Esophagus squamous epithelium (tissue), 5 donors: ENCODE measurements at regions not wholly inside any gene's neighbourhood (a gene's known extent, or its start where the extent isn't known, plus 50 kb on each side); places are given as distances from the start of the nearest gene placed in this dataset.

Source experiments
- DNase-seq: peaks from one replicate; lab custom pipeline; 2025; lab: John Stamatoyannopoulos, UW
- H3K27ac ChIP-seq, 4 donors: fragments of 200-600 bp; sonication (generic); one replicate each; pipeline ENCODE4 v1.5.1; 2016 to 2019; ENCODE audit warnings: mild to moderate bottlenecking in 1 of 4
- H3K27me3 ChIP-seq, 4 donors: fragments of 200-600 bp; sonication (generic); 1 replicate in 3 of 4; 2 replicates in 1 of 4; pipeline versions ENCODE4 v1.5.1 to v1.6.0; 2017 to 2021; ENCODE audit warnings: antibody characterized with exemption in 1 of 4
- H3K36me3 ChIP-seq, 3 donors: fragments of 200-600 bp; sonication (generic); one replicate each; pipeline ENCODE4 v1.5.1; 2016 to 2019
- H3K4me1 ChIP-seq, 3 donors: fragments of 200-600 bp; sonication (generic); one replicate each; pipeline ENCODE4 v1.5.1; 2017 to 2019
- H3K4me3 ChIP-seq, 4 donors: fragments of 200-600 bp; sonication (generic); 1 replicate in 3 of 4; 2 replicates in 1 of 4; pipeline ENCODE4 v1.5.1; 2016 to 2019; ENCODE audit warnings: mild to moderate bottlenecking in 2 of 4, moderate library complexity in 1 of 4
- H3K9me3 ChIP-seq, 3 donors: fragments of 200-600 bp; sonication (generic); one replicate each; pipeline ENCODE4 v1.5.1; 2016 to 2019
- POLR2A ChIP-seq, 4 donors: fragments of 450-650 bp; IDR thresholded peaks; one replicate each; pipeline ENCODE4 v1.6.1; 2017; ENCODE audit warnings: antibody characterized with exemption in 4 of 4, mild to moderate bottlenecking in 4 of 4, moderate library complexity in 3 of 4
- WGBS, 2 donors: methylation state at CpG; one replicate each; pipeline ENCODE4 v1.1.5; 2018; 5-methylcytosine and 5-hydroxymethylcytosine counted together
- intact Hi-C: fragments of 100-400 bp; cut with DNase I; formaldehyde crosslinking; loops from one replicate; pipeline ENCODE4 v1.15.0; 2022
- TF ChIP-seq, protein P1 (sequence below), 6 experiments: fragments of 450-650 bp in 4 of 6; fragments of 200-600 bp in 2 of 6; sonication (generic) in 2 of 6; IDR thresholded peaks; one replicate each; pipeline ENCODE4 v1.5.1; 2016 to 2019; ENCODE audit warnings: antibody characterized with exemption in 6 of 6, mild to moderate bottlenecking in 4 of 6, moderate library complexity in 4 of 6
- donor health status: DM: yes; HTN: yes; CAD: no.

DNA sequence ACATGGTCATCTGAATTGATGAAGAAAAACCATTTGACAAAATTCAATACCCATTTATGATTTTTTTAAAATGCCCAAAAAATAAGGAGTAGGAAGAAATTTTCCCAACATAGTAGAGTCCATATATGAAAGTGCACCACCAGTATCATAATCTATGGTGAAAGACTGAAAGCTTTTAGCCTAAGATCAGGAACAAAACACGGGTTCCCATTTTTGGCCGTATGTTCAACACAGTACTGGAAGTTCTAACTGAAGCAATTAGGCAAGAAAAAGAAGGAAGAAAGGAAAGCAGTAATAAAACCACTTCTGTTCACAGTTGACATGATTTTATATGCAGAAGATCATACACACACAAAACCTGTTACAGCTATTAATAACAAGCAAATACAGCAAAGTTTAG, 227.8 kb upstream of the RAB4A start:
- no peak for TF ChIP-seq POLR2A (IDR thresholded peaks at IDR 0.05)
- WGBS, 2 donors = 65 to 68% methylated on average over 2 of the region's 2 CpGs
- DNase-seq = no peak

DNA sequence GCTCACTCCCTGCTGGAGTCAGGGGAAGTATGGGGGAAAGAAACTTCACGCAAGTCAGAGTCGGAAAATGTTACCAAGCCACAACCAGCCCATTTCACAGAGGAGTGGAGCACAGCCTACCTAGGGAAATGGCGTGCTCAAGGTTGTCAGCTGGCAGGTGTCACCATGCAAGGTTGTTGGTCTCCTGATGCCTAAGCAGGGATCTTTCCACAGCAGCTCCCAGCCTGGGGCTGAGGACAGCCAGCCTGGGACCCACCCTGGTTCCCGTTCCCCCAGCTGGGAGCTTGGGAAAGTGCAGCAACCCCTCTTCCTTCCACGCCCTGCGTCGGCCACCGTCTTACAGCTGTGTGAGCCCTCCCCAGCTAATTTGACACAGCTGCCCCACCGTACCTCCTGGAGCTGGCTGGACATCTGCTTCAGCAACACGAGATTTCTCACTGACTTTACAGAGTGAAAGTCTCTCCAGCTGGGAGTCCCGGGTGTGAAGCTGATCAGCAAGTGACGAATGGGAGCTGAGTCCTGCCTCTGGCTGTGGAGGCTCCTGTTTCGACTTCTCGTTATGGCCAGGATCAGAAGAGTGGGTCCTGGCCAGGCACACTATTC, 224.6 kb upstream of the RAB4A start:
- no peak overlapping the region for H3K4me3 ChIP-seq
- WGBS, 2 donors = 74 to 82% methylated on average over 11 to 13 of the region's 14 CpGs
- no peak for DNase-seq

More for the DNA sequence above, 227.8 kb upstream of the RAB4A start:
- H3K9me3 ChIP-seq = no peaks in the 10 kb centered on the region
- no peak overlapping the region for H3K27ac ChIP-seq
- peaks cover 0 to 2% (median under 1%) of the 10 kb centered on the region in 3 donors for H3K4me1 ChIP-seq
- no peaks in the 10 kb centered on the region for H3K36me3 ChIP-seq
- no peak overlapping the region for H3K4me3 ChIP-seq
- H3K27me3 ChIP-seq = peaks cover 0 to 8% (median 0%) of the 10 kb centered on the region in 4 donors
- intact Hi-C loops = no loop called here

DNA sequence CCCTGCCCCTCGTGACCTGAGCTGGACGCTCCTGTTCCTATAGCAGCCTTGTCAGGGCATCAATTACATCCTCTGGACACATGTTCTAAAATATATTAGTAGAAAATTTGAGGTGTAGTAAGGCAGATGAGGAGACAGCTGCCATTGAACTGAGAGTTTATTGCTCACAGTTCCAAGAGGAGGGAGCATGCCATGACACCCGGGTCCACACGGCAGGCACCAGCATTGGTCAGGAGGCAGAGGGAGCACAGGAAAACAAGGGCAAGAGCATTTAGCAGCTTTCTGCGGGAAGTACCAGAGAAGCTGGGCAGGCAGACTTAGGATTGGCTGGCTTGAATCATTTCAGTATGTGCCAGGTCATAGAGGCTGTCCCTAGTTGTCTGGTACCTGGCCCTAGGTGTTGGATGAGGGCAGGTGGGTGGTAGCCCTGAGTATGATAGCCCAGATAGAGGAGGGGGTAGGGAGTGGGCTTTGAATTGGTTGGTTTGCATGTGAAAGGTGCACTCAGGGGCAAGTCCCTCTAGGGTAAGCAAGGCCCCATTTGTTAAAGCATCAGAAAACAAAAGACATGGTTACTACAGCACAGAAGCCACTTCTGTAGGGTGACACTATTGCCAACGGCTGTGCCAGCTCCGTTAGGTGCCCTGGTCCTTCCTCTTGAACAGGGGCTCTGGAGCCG, 223.6 kb upstream of the RAB4A start:
- Histone ChIP-seq H3K9me3 (peaks cover 0 to 3% (median 0%) of the 10 kb centered on the region in 3 donors), H3K4me1 (no peaks in the 10 kb centered on the region), H3K27ac (no peak overlapping the region), H3K4me3 (no peak overlapping the region), H3K27me3 (peaks cover 0 to 8% (median 0%) of the 10 kb centered on the region in 4 donors), H3K36me3 (no peaks in the 10 kb centered on the region)
- 77 to 88% methylated on average over 5 to 8 of the region's 8 CpGs for WGBS, 2 donors
- intact Hi-C loops = no loop called here
- no peak for DNase-seq
- no peak for TF ChIP-seq POLR2A (IDR thresholded peaks at IDR 0.05)
- TF ChIP-seq, protein P1, sequence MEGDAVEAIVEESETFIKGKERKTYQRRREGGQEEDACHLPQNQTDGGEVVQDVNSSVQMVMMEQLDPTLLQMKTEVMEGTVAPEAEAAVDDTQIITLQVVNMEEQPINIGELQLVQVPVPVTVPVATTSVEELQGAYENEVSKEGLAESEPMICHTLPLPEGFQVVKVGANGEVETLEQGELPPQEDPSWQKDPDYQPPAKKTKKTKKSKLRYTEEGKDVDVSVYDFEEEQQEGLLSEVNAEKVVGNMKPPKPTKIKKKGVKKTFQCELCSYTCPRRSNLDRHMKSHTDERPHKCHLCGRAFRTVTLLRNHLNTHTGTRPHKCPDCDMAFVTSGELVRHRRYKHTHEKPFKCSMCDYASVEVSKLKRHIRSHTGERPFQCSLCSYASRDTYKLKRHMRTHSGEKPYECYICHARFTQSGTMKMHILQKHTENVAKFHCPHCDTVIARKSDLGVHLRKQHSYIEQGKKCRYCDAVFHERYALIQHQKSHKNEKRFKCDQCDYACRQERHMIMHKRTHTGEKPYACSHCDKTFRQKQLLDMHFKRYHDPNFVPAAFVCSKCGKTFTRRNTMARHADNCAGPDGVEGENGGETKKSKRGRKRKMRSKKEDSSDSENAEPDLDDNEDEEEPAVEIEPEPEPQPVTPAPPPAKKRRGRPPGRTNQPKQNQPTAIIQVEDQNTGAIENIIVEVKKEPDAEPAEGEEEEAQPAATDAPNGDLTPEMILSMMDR (IDR thresholded peaks at IDR 0.05) = no peak

More for the DNA sequence above, 224.6 kb upstream of the RAB4A start:
- Histone ChIP-seq H3K36me3 (no peaks in the 10 kb centered on the region), H3K27me3 (peaks cover 0 to 8% (median 0%) of the 10 kb centered on the region in 4 donors), H3K9me3 (peaks cover 0 to 3% (median 0%) of the 10 kb centered on the region in 3 donors), H3K4me1 (no peaks in the 10 kb centered on the region), H3K27ac (no peak overlapping the region)
- TF ChIP-seq, protein P1 (IDR thresholded peaks at IDR 0.05) = no peak
- no peak for TF ChIP-seq POLR2A (IDR thresholded peaks at IDR 0.05)
- intact Hi-C loops = no loop called here

DNA sequence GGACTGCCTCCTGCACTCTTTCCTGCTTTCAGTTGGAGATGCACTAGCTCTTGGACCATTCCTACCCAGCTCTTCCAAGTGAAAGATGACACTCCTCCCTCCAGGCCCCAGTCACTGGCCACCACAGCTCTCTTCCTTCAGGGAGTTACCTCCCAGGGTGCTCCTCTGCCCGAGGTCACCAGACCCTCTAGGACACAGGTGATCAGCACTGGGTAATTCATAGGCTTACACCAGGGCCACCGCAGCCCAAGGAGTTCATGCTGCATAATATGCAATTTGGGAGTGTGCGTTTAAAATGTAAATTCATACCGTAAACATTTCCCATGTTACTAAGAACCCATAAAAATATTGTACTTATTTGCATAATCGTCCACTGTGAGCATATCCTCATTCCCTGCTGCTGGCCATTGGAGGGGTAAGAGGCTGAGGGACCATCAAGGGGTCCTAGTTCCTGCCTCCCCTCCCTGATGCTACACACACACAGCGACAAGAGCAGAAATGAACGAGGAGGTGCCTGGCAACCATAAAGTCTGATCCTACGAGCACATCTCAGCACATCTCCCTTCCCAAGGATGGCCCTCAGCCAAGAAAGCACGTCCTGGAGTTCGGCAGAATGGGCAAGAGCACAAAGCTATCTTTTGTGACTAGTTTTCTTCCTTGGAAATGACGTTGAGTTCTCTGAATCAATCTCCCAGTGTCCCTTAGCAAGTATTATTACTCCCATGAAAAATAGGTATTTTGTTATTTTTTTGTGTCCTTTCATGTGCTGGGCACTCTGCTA, 222.9 kb upstream of the RAB4A start:
- H3K4me1 ChIP-seq = no peaks in the 10 kb centered on the region
- WGBS, 2 donors = 73 to 79% methylated on average over 11 of the region's 11 CpGs
- no peak overlapping the region for H3K4me3 ChIP-seq
- H3K27me3 ChIP-seq = peaks cover 0 to 8% (median 0%) of the 10 kb centered on the region in 4 donors
- peaks cover 0 to 3% (median 0%) of the 10 kb centered on the region in 3 donors for H3K9me3 ChIP-seq
- intact Hi-C loops = no loop called here
- no peak overlapping the region for H3K27ac ChIP-seq
- no peak for DNase-seq
- H3K36me3 ChIP-seq = no peaks in the 10 kb centered on the region
- TF ChIP-seq, protein P1 (IDR thresholded peaks at IDR 0.05) = no peak
- no peak for TF ChIP-seq POLR2A (IDR thresholded peaks at IDR 0.05)

DNA sequence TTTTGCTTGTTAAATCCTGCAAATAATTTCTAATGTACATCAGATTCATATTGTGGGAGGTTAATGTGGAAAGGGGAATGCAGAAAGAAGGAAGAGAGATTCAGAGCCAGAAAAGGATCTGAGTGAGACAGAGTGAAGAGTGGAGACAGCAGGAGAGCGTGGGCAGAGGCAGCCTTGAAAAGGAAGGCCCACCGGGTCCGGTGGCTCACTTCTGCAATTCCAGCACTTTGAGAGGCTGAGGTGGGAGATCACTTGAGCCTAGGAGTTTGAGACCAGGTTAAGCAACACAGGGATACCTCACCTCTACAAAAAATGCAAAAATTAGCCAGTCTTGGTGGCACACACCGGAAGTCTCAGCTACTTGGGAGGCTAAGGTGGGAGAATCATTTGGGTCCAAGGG, 222.0 kb upstream of the RAB4A start:
- no peaks in the 10 kb centered on the region for H3K36me3 ChIP-seq
- no peak for DNase-seq
- no peaks in the 10 kb centered on the region for H3K4me1 ChIP-seq
- no peak overlapping the region for H3K27ac ChIP-seq
- no peak overlapping the region for H3K4me3 ChIP-seq
- intact Hi-C loops = no loop called here
- peaks cover 0 to 3% (median 0%) of the 10 kb centered on the region in 3 donors for H3K9me3 ChIP-seq
- no peak for TF ChIP-seq POLR2A (IDR thresholded peaks at IDR 0.05)
- TF ChIP-seq, protein P1 (IDR thresholded peaks at IDR 0.05) = no peak
- peaks cover 0 to 8% (median 0%) of the 10 kb centered on the region in 4 donors for H3K27me3 ChIP-seq
- 88 to 90% methylated on average over 4 of the region's 4 CpGs for WGBS, 2 donors
